Endodermal cell (in vitro differentiated cells): ENCODE measurements at regions not wholly inside any gene's neighbourhood (a gene's known extent, or its start where the extent isn't known, plus 50 kb on each side); places are given as distances from the start of the nearest gene placed in this dataset.

Experiments
- DNase-seq: peaks from one replicate; pipeline ENCODE4 v3.0.0-alpha.2; 2017
- H3K27ac ChIP-seq: 2 replicates; pipeline ENCODE4 v1.5.1; 2013; ENCODE audit warnings: mild to moderate bottlenecking, low read depth, low read length, moderate library complexity
- H3K27me3 ChIP-seq: 2 replicates; pipeline ENCODE4 v1.6.1; 2013; ENCODE audit warnings: mild to moderate bottlenecking, low read length, moderate library complexity; ENCODE audit not compliant: insufficient read depth, control insufficient read depth, poor library complexity, severe bottlenecking
- H3K36me3 ChIP-seq: 2 replicates; pipeline ENCODE4 v1.7.0; 2013; ENCODE audit warnings: mild to moderate bottlenecking, low read length, moderate library complexity; ENCODE audit not compliant: control insufficient read depth, insufficient read depth
- H3K4me1 ChIP-seq: one replicate; pipeline ENCODE4 v1.7.0; 2013; ENCODE audit warnings: low read length; ENCODE audit not compliant: control insufficient read depth, insufficient read depth
- H3K4me3 ChIP-seq: 2 replicates; pipeline ENCODE4 v1.5.1; 2013; ENCODE audit warnings: mild to moderate bottlenecking, low read length, moderate library complexity
- H3K9ac ChIP-seq: 2 replicates; pipeline ENCODE4 v1.6.1; 2013; ENCODE audit warnings: mild to moderate bottlenecking, low read length, moderate library complexity; ENCODE audit not compliant: poor library complexity, severe bottlenecking; ENCODE audit errors: extremely low read depth
- H3K9me3 ChIP-seq: 2 replicates; pipeline ENCODE4 v1.6.1; 2013; ENCODE audit warnings: mild to moderate bottlenecking, low read length, moderate library complexity; ENCODE audit not compliant: control insufficient read depth
- H3K27ac Mint-ChIP-seq: 2 replicates; pipeline ENCODE4 v1.8.0; 2020; ENCODE audit warnings: mixed read lengths
- H3K27me3 Mint-ChIP-seq: 2 replicates; pipeline ENCODE4 v1.8.0; 2021; ENCODE audit warnings: mild to moderate bottlenecking, mixed read lengths; ENCODE audit not compliant: insufficient read depth
- H3K36me3 Mint-ChIP-seq: 2 replicates; pipeline ENCODE4 v1.8.0; 2020; ENCODE audit warnings: low read depth, mixed read lengths
- H3K4me1 Mint-ChIP-seq: 2 replicates; pipeline ENCODE4 v1.8.0; 2020; ENCODE audit warnings: mixed read lengths
- H3K4me3 Mint-ChIP-seq: 2 replicates; pipeline ENCODE4 v1.8.0; 2020; ENCODE audit warnings: mild to moderate bottlenecking, moderate library complexity, mixed read lengths
- H3K9me3 Mint-ChIP-seq: 2 replicates; pipeline ENCODE4 v1.8.0; 2020; ENCODE audit warnings: mild to moderate bottlenecking, mixed read lengths
- CTCF ChIP-seq: fragments of 200-600 bp; sonication (generic); conservative IDR thresholded peaks from 2 replicates; pipeline ENCODE4 v1.5.0; 2021; ENCODE audit warnings: antibody characterized with exemption, mild to moderate bottlenecking
- WGBS, 2 experiments: methylation state at CpG; one replicate each; pipeline versions ENCODE4 v1.1.5 to v1.1.7; 2013; ENCODE audit warnings: missing lambda C conversion rate in 2 of 2, mixed read lengths in 1 of 2; ENCODE audit not compliant: insufficient coverage in 1 of 2, insufficient read length in 1 of 2; 5-methylcytosine and 5-hydroxymethylcytosine counted together

DNA sequence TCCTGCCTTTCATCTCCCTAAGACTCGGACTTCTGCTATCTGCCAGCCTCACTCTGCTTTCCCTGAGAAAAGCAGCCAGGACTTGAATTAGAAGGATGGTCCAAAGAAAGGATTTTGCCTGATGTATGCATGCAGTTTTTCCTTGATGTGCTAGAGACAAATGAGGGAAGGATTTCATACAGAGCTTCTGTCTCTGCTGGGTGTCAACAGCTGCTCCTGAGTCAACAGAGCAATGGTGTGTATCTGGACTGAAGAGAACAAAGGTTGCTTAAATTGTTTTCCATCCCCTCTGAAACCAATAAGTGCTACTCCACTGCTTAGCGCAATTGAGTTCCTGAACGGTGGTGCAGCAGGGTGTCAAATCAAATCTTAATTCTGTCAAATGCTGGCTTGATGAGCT lies 680.6 kb upstream of the C16orf82 start:
- no peaks in the 10 kb centered on the region for H3K9me3 Mint-ChIP-seq
- Histone ChIP-seq H3K4me1 (no peaks in the 10 kb centered on the region), H3K27me3 (no peaks in the 10 kb centered on the region), H3K4me3 (no peak overlapping the region), H3K9me3 (no peaks in the 10 kb centered on the region), H3K9ac (no peak overlapping the region), H3K27ac (no peak overlapping the region), H3K36me3 (no peaks in the 10 kb centered on the region)
- 85 to 100% methylated on average over 2 to 3 of the region's 3 CpGs for WGBS, 2 experiments
- H3K4me1 Mint-ChIP-seq: peaks cover 6% of the 10 kb centered on the region
- DNase-seq: no peak
- no peaks in the 10 kb centered on the region for H3K36me3 Mint-ChIP-seq
- H3K4me3 Mint-ChIP-seq: no peak overlapping the region
- TF ChIP-seq CTCF: no peak
- H3K27ac Mint-ChIP-seq: no peak overlapping the region
- peaks cover 2% of the 10 kb centered on the region for H3K27me3 Mint-ChIP-seq

- H3K27ac ChIP-seq: no peak overlapping the region
- H3K4me1 Mint-ChIP-seq: no peaks in the 10 kb centered on the region
- no peaks in the 10 kb centered on the region for H3K36me3 Mint-ChIP-seq
- no peaks in the 10 kb centered on the region for H3K36me3 ChIP-seq
- peaks cover 4% of the 10 kb centered on the region for H3K27me3 Mint-ChIP-seq
- no peak overlapping the region for H3K4me3 ChIP-seq
- no peak for TF ChIP-seq CTCF
- H3K27ac Mint-ChIP-seq: no peak overlapping the region
- no peak overlapping the region for H3K9ac ChIP-seq
- H3K9me3 ChIP-seq: no peaks in the 10 kb centered on the region
- H3K4me1 ChIP-seq: no peaks in the 10 kb centered on the region
- DNase-seq: no peak
- no peaks in the 10 kb centered on the region for H3K27me3 ChIP-seq
- H3K4me3 Mint-ChIP-seq: no peak overlapping the region
- no peaks in the 10 kb centered on the region for H3K9me3 Mint-ChIP-seq
These were observed 674.9 kb upstream of the C16orf82 start for GRCh38 chr16:26391833-26392232.

- no peak for TF ChIP-seq CTCF
- 80 to 89% methylated on average over 1 to 5 of the region's 5 CpGs for WGBS, 2 experiments
- H3K4me1 ChIP-seq: no peaks in the 10 kb centered on the region
- no peak overlapping the region for H3K4me3 Mint-ChIP-seq
- H3K36me3 Mint-ChIP-seq: no peaks in the 10 kb centered on the region
- H3K27me3 Mint-ChIP-seq: peaks cover 2% of the 10 kb centered on the region
- no peaks in the 10 kb centered on the region for H3K9me3 ChIP-seq
- H3K27ac ChIP-seq: no peak overlapping the region
- no peak overlapping the region for H3K9ac ChIP-seq
- H3K36me3 ChIP-seq: no peaks in the 10 kb centered on the region
- DNase-seq: no peak
- no peak overlapping the region for H3K27ac Mint-ChIP-seq
- H3K9me3 Mint-ChIP-seq: no peaks in the 10 kb centered on the region
- no peaks in the 10 kb centered on the region for H3K27me3 ChIP-seq
- H3K4me3 ChIP-seq: no peak overlapping the region
- no peaks in the 10 kb centered on the region for H3K4me1 Mint-ChIP-seq
These were observed 672.3 kb upstream of the C16orf82 start for GRCh38 chr16:26394409-26394808.
